ENCODE measurements at regions not wholly inside any gene's neighbourhood (a gene's known extent, or its start where the extent isn't known, plus 50 kb on each side); places are given as distances from the start of the nearest gene placed in this dataset.

DNA sequence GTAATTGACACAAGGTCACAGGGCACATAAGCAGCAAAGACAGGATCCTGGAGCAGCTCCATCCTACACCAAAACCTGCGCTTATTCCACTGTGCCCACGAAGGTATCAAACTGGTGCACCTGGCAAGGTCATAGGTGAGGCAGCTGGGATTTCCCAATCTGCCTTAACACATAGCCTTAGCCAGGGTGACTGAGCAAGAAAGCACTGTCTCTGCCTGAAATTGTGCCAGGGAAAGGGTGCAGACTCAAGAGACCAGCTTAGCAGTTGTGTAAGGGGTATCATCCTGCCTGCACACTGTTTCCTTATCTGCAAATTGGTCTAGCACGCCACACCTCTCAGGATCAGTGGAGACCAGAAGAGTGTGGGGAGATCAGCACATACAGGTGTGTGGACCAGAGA lies 82.8 kb downstream of the MAFB start:
- TF ChIP-seq POLR2A (IDR thresholded peaks at IDR 0.05) (no peak), EP300 (IDR thresholded peaks at IDR 0.05) (no peak)
- TF ChIP-seq, protein P1, sequence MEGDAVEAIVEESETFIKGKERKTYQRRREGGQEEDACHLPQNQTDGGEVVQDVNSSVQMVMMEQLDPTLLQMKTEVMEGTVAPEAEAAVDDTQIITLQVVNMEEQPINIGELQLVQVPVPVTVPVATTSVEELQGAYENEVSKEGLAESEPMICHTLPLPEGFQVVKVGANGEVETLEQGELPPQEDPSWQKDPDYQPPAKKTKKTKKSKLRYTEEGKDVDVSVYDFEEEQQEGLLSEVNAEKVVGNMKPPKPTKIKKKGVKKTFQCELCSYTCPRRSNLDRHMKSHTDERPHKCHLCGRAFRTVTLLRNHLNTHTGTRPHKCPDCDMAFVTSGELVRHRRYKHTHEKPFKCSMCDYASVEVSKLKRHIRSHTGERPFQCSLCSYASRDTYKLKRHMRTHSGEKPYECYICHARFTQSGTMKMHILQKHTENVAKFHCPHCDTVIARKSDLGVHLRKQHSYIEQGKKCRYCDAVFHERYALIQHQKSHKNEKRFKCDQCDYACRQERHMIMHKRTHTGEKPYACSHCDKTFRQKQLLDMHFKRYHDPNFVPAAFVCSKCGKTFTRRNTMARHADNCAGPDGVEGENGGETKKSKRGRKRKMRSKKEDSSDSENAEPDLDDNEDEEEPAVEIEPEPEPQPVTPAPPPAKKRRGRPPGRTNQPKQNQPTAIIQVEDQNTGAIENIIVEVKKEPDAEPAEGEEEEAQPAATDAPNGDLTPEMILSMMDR (IDR thresholded peaks at IDR 0.05), result no peak
- Histone ChIP-seq H3K36me3 (no peaks in the 10 kb centered on the region), H3K4me1 (ENCODE audit: insufficient read depth) (no peaks in the 10 kb centered on the region), H3K27me3 (no peaks in the 10 kb centered on the region), H3K27ac (no peak overlapping the region), H3K4me3 (no peak overlapping the region), H3K9me3 (no peaks in the 10 kb centered on the region)
- intact Hi-C loops (cut with DNase I), result no loop called here
- WGBS, 3 donors, result 80 to 85% (median 82%) methylated on average over 3 of the region's 3 CpGs
- no peak for DNase-seq

DNA sequence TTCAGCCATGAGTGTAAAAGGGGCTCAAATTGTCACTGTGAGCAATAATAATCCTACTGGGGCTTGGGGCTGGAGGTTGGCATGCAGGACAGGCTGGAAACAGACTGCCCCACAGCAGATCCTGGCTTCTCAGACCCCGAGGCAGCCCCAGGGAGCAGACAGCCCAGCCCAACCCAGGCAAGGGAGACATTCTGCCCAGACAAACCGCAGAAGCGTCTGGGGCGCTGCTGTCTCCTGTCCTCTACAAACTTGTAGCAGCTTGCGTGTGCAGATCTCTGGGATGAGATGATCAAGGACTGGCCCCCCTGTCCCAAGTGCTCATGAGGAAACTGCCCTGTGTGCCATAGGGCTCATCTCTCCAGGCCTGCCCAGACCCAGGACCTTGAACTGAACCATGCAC lies 84.6 kb downstream of the MAFB start:
- WGBS, 3 donors, result 75 to 82% (median 75%) methylated on average over 5 of the region's 5 CpGs
- H3K4me1 ChIP-seq (ENCODE audit: insufficient read depth), result no peaks in the 10 kb centered on the region
- intact Hi-C loops (cut with DNase I), result no loop called here
- no peak for DNase-seq
- no peaks in the 10 kb centered on the region for H3K36me3 ChIP-seq
- no peaks in the 10 kb centered on the region for H3K9me3 ChIP-seq
- no peaks in the 10 kb centered on the region for H3K27me3 ChIP-seq
- no peak overlapping the region for H3K27ac ChIP-seq
- no peak overlapping the region for H3K4me3 ChIP-seq
- TF ChIP-seq POLR2A (IDR thresholded peaks at IDR 0.05) (no peak), EP300 (IDR thresholded peaks at IDR 0.05) (no peak)
- TF ChIP-seq, protein P1 (IDR thresholded peaks at IDR 0.05), result no peak

DNA sequence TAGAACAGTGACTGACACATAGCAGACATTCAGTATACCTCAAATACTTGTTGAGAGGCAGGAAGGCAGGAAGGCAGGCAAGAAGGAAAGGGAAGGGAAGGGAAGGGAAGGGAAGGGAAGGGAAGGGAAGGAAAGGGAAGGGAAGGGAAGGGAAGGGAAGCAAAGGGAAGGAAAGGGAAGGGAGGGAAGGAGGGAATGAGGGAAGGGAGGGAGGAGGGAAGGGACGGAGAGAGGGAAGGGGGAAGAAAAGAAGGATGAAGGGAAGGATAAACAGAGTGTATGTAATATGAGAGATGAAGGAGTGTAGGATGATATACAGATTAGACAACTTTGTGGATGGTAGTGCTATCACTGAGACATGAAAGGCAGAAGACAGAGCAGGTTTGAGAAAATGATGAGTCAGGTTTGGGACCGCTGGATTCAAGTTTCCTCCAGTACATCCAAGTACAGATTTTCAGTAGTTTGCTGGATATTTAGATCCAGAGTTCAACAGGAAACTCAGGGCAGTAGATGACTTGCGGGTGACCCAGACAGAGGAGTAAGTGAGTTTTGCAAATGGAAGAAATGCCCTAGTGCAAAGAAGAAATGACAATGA lies 85.9 kb downstream of the MAFB start:
- Histone ChIP-seq H3K27me3 (no peaks in the 10 kb centered on the region), H3K27ac (no peak overlapping the region), H3K36me3 (no peaks in the 10 kb centered on the region), H3K9me3 (no peaks in the 10 kb centered on the region), H3K4me1 (ENCODE audit: insufficient read depth) (no peaks in the 10 kb centered on the region), H3K4me3 (no peak overlapping the region)
- TF ChIP-seq, protein P1 (IDR thresholded peaks at IDR 0.05), result no peak
- no peak for TF ChIP-seq POLR2A (IDR thresholded peaks at IDR 0.05)
- no peak for TF ChIP-seq EP300 (IDR thresholded peaks at IDR 0.05)
- DNase-seq, result no peak
- 74 to 77% (median 75%) methylated on average over 3 of the region's 3 CpGs for WGBS, 3 donors
- intact Hi-C loops (cut with DNase I), result no loop called here

DNA sequence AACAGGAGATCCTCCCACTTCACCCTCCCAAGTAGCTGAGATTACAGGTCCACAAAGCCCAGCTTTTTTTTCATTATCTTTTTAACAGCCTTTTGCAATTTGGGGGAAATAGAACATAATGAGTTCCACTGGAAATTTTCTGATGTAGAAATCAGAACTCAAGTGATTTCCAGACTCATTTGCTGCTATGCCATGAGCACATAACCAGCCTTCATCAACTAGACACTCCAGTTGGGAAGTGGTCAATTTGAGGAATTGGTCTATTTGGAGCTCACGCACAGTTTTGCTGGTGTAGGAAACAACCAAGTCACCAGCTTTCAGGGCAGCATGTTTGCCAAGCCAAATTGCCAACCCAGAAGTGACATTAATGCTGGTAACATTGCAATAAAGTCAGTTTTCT lies 86.7 kb downstream of the MAFB start:
- WGBS, 3 donors, result 86 to 96% (median 86%) methylated on average over 1 of the region's 1 CpG
- no peaks in the 10 kb centered on the region for H3K4me1 ChIP-seq (ENCODE audit: insufficient read depth)
- no peak overlapping the region for H3K27ac ChIP-seq
- TF ChIP-seq POLR2A (IDR thresholded peaks at IDR 0.05) (no peak), EP300 (IDR thresholded peaks at IDR 0.05) (no peak)
- TF ChIP-seq, protein P1 (IDR thresholded peaks at IDR 0.05), result no peak
- DNase-seq, result no peak
- no peak overlapping the region for H3K4me3 ChIP-seq
- no peaks in the 10 kb centered on the region for H3K9me3 ChIP-seq
- H3K27me3 ChIP-seq, result no peaks in the 10 kb centered on the region
- intact Hi-C loops (cut with DNase I), result no loop called here
- H3K36me3 ChIP-seq, result no peaks in the 10 kb centered on the region

Data from ovary (tissue), 7 donors.